ENCODE measurements at regions not wholly inside any gene's neighbourhood (a gene's known extent, or its start where the extent isn't known, plus 50 kb on each side); places are given as distances from the start of the nearest gene placed in this dataset.

GRCh38 chr1:102431253-102431652 is 434.5 kb upstream of the OLFM3 start:
- Mint-ChIP-seq H3K27ac (ENCODE audit: unreplicated experiment) (no peak overlapping the region), H3K4me3 (ENCODE audit: unreplicated experiment) (no peak overlapping the region), H3K4me1 (ENCODE audit: low read depth, unreplicated experiment) (no peaks in the 10 kb centered on the region), H3K9me3 (ENCODE audit: unreplicated experiment) (no peaks in the 10 kb centered on the region), H3K36me3 (ENCODE audit: unreplicated experiment) (no peaks in the 10 kb centered on the region), H3K27me3 (ENCODE audit: unreplicated experiment) (no peaks in the 10 kb centered on the region)
- no peak for TF ChIP-seq CTCF (IDR thresholded peaks at IDR 0.05; ENCODE audit: partially characterized antibody, unreplicated experiment)
- no peak for DNase-seq

GRCh38 chr1:102420034-102420433 is 423.3 kb upstream of the OLFM3 start:
- peak overlapping the region; percentile 7 for H3K27ac Mint-ChIP-seq (ENCODE audit: unreplicated experiment)

More at GRCh38 chr1:102420034-102420433, 423.3 kb upstream of the OLFM3 start:
- Mint-ChIP-seq H3K4me3 (ENCODE audit: unreplicated experiment) (no peak overlapping the region), H3K4me1 (ENCODE audit: low read depth, unreplicated experiment) (peaks cover 8% of the 10 kb centered on the region), H3K36me3 (ENCODE audit: unreplicated experiment) (no peaks in the 10 kb centered on the region), H3K9me3 (ENCODE audit: unreplicated experiment) (no peaks in the 10 kb centered on the region), H3K27me3 (ENCODE audit: unreplicated experiment) (peaks cover 3% of the 10 kb centered on the region)
- no peak for DNase-seq
- no peak for TF ChIP-seq CTCF (IDR thresholded peaks at IDR 0.05; ENCODE audit: partially characterized antibody, unreplicated experiment)
